ENCODE measurements at regions not wholly inside any gene's neighbourhood (a gene's known extent, or its start where the extent isn't known, plus 50 kb on each side); places are given as distances from the start of the nearest gene placed in this dataset.

DNA sequence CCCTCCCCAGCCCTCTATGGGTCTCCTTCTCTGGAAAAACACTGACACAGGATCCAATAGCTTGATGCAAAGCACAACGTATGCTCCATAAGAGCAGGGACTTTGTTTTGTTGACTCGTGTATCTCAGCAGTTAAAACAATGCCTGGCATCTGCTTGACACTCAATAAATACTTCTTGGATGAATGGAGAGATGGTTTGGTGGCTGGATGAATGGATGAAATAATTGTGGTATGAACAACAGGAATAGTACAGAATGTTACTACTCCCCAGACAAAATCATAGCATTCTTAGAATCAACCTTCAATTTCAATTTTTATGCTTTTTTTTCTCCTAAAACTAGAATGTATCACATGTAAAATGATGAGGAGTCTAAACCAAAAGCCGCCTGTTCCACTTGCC lies 57.4 kb downstream of the KCNE4 start:
- TF ChIP-seq, protein P1, sequence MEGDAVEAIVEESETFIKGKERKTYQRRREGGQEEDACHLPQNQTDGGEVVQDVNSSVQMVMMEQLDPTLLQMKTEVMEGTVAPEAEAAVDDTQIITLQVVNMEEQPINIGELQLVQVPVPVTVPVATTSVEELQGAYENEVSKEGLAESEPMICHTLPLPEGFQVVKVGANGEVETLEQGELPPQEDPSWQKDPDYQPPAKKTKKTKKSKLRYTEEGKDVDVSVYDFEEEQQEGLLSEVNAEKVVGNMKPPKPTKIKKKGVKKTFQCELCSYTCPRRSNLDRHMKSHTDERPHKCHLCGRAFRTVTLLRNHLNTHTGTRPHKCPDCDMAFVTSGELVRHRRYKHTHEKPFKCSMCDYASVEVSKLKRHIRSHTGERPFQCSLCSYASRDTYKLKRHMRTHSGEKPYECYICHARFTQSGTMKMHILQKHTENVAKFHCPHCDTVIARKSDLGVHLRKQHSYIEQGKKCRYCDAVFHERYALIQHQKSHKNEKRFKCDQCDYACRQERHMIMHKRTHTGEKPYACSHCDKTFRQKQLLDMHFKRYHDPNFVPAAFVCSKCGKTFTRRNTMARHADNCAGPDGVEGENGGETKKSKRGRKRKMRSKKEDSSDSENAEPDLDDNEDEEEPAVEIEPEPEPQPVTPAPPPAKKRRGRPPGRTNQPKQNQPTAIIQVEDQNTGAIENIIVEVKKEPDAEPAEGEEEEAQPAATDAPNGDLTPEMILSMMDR (IDR thresholded peaks at IDR 0.05), result no peak
- TF ChIP-seq POLR2A (IDR thresholded peaks at IDR 0.05), result no peak
